HepG2 (cell line): ENCODE measurements at regions not wholly inside any gene's neighbourhood (a gene's known extent, or its start where the extent isn't known, plus 50 kb on each side); places are given as distances from the start of the nearest gene placed in this dataset.

Experiments
- BRD4 ChIP-seq: sonication (generic); formaldehyde crosslinking; IDR thresholded peaks from 2 replicates; pipeline ENCODE4 v1.4.0; 2020; ENCODE audit warnings: missing genetic modification reagents
- HOXA3 ChIP-seq: sonication (generic); formaldehyde crosslinking; IDR thresholded peaks from 2 replicates; pipeline ENCODE4 v1.5.0; 2020; ENCODE audit warnings: missing genetic modification reagents
- KAT7 ChIP-seq: IDR thresholded peaks from 2 replicates; pipeline ENCODE4 v1.6.1; 2018; ENCODE audit warnings: borderline replicate concordance, missing compliant biosample characterization
- MAZ ChIP-seq, 2 experiments: sonication (generic) in 1 of 2; formaldehyde crosslinking in 1 of 2; IDR thresholded peaks; 2 replicates each; pipeline versions ENCODE4 v1.5.0 to v1.6.1; 2012 to 2020; ENCODE audit warnings: low read depth in 2 of 2, mild to moderate bottlenecking in 2 of 2, borderline replicate concordance in 1 of 2, improper control_type of control experiment in 1 of 2, low read length in 1 of 2, missing genetic modification reagents in 1 of 2, moderate library complexity in 1 of 2
- MTA1 ChIP-seq: sonication (generic); formaldehyde crosslinking; IDR thresholded peaks from 2 replicates; pipeline ENCODE4 v1.4.0; 2020; ENCODE audit warnings: missing genetic modification reagents, mild to moderate bottlenecking, borderline replicate concordance
- NRL ChIP-seq: sonication (generic); formaldehyde crosslinking; IDR thresholded peaks from 2 replicates; pipeline ENCODE4 v1.5.0; 2020; ENCODE audit warnings: missing genetic modification reagents, mild to moderate bottlenecking, moderate library complexity, borderline replicate concordance
- PHF21A ChIP-seq: sonication (generic); formaldehyde crosslinking; IDR thresholded peaks from 2 replicates; pipeline ENCODE4 v1.5.0; 2020; ENCODE audit warnings: mild to moderate bottlenecking, missing genetic modification reagents
- POLR2G ChIP-seq: fragments of 200-400 bp; formaldehyde crosslinking; IDR thresholded peaks from 2 replicates; pipeline ENCODE4 v1.6.1; 2018; ENCODE audit warnings: mild to moderate bottlenecking, low read depth, low read length, moderate library complexity
- RARG ChIP-seq: sonication (generic); formaldehyde crosslinking; IDR thresholded peaks from 2 replicates; pipeline ENCODE4 v1.4.0; 2020; ENCODE audit warnings: low read depth, mild to moderate bottlenecking, missing genetic modification reagents
- RFX1 ChIP-seq: fragments of 450-650 bp; IDR thresholded peaks from 2 replicates; pipeline ENCODE4 v1.6.1; 2017
- SAP130 ChIP-seq: IDR thresholded peaks from 2 replicates; pipeline ENCODE4 v1.6.1; 2016; ENCODE audit warnings: low read depth
- SIX4 ChIP-seq: sonication (generic); formaldehyde crosslinking; IDR thresholded peaks from 2 replicates; pipeline ENCODE4 v1.4.0; 2020; ENCODE audit warnings: missing genetic modification reagents
- SOX6 ChIP-seq, 2 experiments: fragments of 450-650 bp in 1 of 2; sonication (generic) in 1 of 2; formaldehyde crosslinking in 1 of 2; IDR thresholded peaks; 2 replicates each; pipeline versions ENCODE4 v1.4.0 to v1.6.1; 2017 to 2020; ENCODE audit warnings: antibody characterized with exemption in 1 of 2, mild to moderate bottlenecking in 1 of 2, missing genetic modification reagents in 1 of 2
- TAF1 ChIP-seq: sonication (generic); formaldehyde crosslinking; IDR thresholded peaks from 2 replicates; pipeline ENCODE4 v1.4.0; 2020; ENCODE audit warnings: missing genetic modification reagents
- ZC3H13 ChIP-seq: sonication (generic); formaldehyde crosslinking; IDR thresholded peaks from 2 replicates; pipeline ENCODE4 v1.8.1; 2023; ENCODE audit warnings: mild to moderate bottlenecking, missing genetic modification reagents, moderate library complexity
- ZMYM3 ChIP-seq: sonication (generic); formaldehyde crosslinking; IDR thresholded peaks from 2 replicates; pipeline ENCODE4 v1.5.1; 2020; ENCODE audit warnings: mild to moderate bottlenecking, missing genetic modification reagents
- ZNF143 ChIP-seq: sonication (generic); formaldehyde crosslinking; IDR thresholded peaks from 2 replicates; pipeline ENCODE4 v1.4.0; 2020; ENCODE audit warnings: missing genetic modification reagents
- ZNF646 ChIP-seq: sonication (generic); formaldehyde crosslinking; IDR thresholded peaks from 2 replicates; pipeline ENCODE4 v1.9.0; 2021; ENCODE audit warnings: mild to moderate bottlenecking, missing genetic modification reagents
- ZNF687 ChIP-seq: sonication (generic); formaldehyde crosslinking; IDR thresholded peaks from 2 replicates; pipeline ENCODE4 v1.5.1; 2020; ENCODE audit warnings: mild to moderate bottlenecking, missing genetic modification reagents, moderate library complexity

GRCh38 chr5:139739150-139739974, 56.2 kb upstream of the PSD2 start (continued):
- TF ChIP-seq TAF1 (CRISPR knock-in tag) (peak; percentile 20; the same call in 1 of the 2 replicates), MTA1 (CRISPR knock-in tag) (0 out of 2 replicates have a peak, but pooled peaks have one; percentile 44), RFX1 (no peak), SIX4 (CRISPR knock-in tag) (0 out of 2 replicates have a peak, but pooled peaks have one; percentile 30), HOXA3 (peak; percentile 34; the same call in 1 of the 2 replicates), RARG (CRISPR knock-in tag) (no peak), ZC3H13 (0 out of 2 replicates have a peak, but pooled peaks have one; percentile 55), MAZ (IDR thresholded peaks at IDR 0.05; ENCODE audit: borderline replicate concordance, low read depth, low read length) (no peak), MAZ (CRISPR knock-in tag; IDR thresholded peaks at IDR 0.05; ENCODE audit: low read depth) (0 out of 2 replicates have a peak, but pooled peaks have one; percentile 44), SAP130 (CRISPR knock-in tag) (peak; percentile 66), NRL (CRISPR knock-in tag) (peak; percentile 52; the same call in 1 of the 2 replicates), BRD4 (CRISPR knock-in tag) (no peak), KAT7 (CRISPR knock-in tag) (no peak), SOX6 (IDR thresholded peaks at IDR 0.05) (no peak), SOX6 (CRISPR knock-in tag; IDR thresholded peaks at IDR 0.05) (peak; percentile 70), ZNF646 (peak; percentile 96), ZNF143 (CRISPR knock-in tag) (peak; percentile 79), ZMYM3 (CRISPR knock-in tag) (0 out of 2 replicates have a peak, but pooled peaks have one; percentile 49), PHF21A (CRISPR knock-in tag) (peak; percentile 28; the same call in 1 of the 2 replicates), ZNF687 (CRISPR knock-in tag) (peak; percentile 77), POLR2G (peak; percentile 50; the same call in 1 of the 2 replicates)
